H1 (cell line): ENCODE measurements at regions not wholly inside any gene's neighbourhood (a gene's known extent, or its start where the extent isn't known, plus 50 kb on each side); places are given as distances from the start of the nearest gene placed in this dataset.

Experiments
- CTCF ChIA-PET: fragments of 300-600 bp; sonication (Branson Sonifier 250); formaldehyde crosslinking; loops from one replicate; lab custom pipeline; 2021; ENCODE audit not compliant: partially characterized antibody; lab: Charles Lee
- POLR2A ChIA-PET: fragments of 300-600 bp; sonication (Branson Sonifier 250); formaldehyde crosslinking; loops from one replicate; lab custom pipeline; 2021; ENCODE audit warnings: inconsistent platforms; ENCODE audit not compliant: partially characterized antibody; lab: Charles Lee
- DNase-seq, 2 experiments: peaks; one replicate each; pipeline versions ENCODE4 v3.0.0 to v3.0.0-alpha.2; 2010 to 2022; ENCODE audit warnings: low spot score in 2 of 2, low read depth in 1 of 2, mixed read lengths in 1 of 2
- FAIRE-seq: peaks from 2 replicates; lab custom pipeline; 2011; peaks lifted over from hg19 to GRCh38; lab: Jason Lieb, UNC
- H2AFZ ChIP-seq: 2 replicates; pipeline ENCODE4 v1.8.1; 2012; ENCODE audit warnings: low read length, inconsistent platforms
- H2AK5ac ChIP-seq: 2 replicates; pipeline ENCODE4 v1.6.1; 2013; ENCODE audit warnings: low read depth, low read length
- H2BK120ac ChIP-seq: replicated peaks from 2 replicates; pipeline ENCODE3; 2013; ENCODE audit warnings: low read depth, low read length, inconsistent platforms
- H2BK12ac ChIP-seq: 2 replicates; pipeline ENCODE4 v1.6.1; 2013; ENCODE audit warnings: low read depth, low read length
- H2BK15ac ChIP-seq: 2 replicates; pipeline ENCODE4 v1.6.1; 2013; ENCODE audit warnings: low read length
- H2BK20ac ChIP-seq: 2 replicates; pipeline ENCODE4 v1.6.1; 2013; ENCODE audit warnings: low read length
- H2BK5ac ChIP-seq: 2 replicates; pipeline ENCODE4 v1.6.1; 2013; ENCODE audit warnings: low read depth, low read length
- H3K14ac ChIP-seq: 2 replicates; pipeline ENCODE4 v1.6.1; 2013; ENCODE audit warnings: inconsistent platforms; ENCODE audit not compliant: insufficient read length
- H3K18ac ChIP-seq: 2 replicates; pipeline ENCODE4 v1.6.1; 2013; ENCODE audit warnings: low read length; ENCODE audit errors: extremely low read depth
- H3K23ac ChIP-seq: 2 replicates; pipeline ENCODE4 v1.6.1; 2013; ENCODE audit warnings: inconsistent platforms; ENCODE audit not compliant: insufficient read length
- H3K23me2 ChIP-seq: 2 replicates; pipeline ENCODE4 v1.6.1; 2013; ENCODE audit warnings: low read depth, low read length
- H3K27ac ChIP-seq: 2 replicates; pipeline ENCODE4 v1.6.1; 2011; ENCODE audit warnings: low read depth, low read length, inconsistent platforms
- H3K27me3 ChIP-seq, 4 experiments: replicated peaks in 1 of 4; 1 replicate in 1 of 4; 2 replicates in 3 of 4; pipeline versions ENCODE4 v1.6.1 to v1.8.1; 2011 to 2013; ENCODE audit warnings: low read length in 3 of 4, mild to moderate bottlenecking in 3 of 4, inconsistent platforms in 2 of 4, mixed read lengths in 2 of 4, moderate library complexity in 1 of 4; ENCODE audit not compliant: control insufficient read depth in 3 of 4, insufficient read depth in 3 of 4; ENCODE audit errors: extremely low read depth in 1 of 4
- H3K36me3 ChIP-seq, 4 experiments: 2 replicates each; pipeline versions ENCODE4 v1.6.1 to v1.8.1; 2011 to 2013; ENCODE audit warnings: mild to moderate bottlenecking in 4 of 4, low read length in 3 of 4, moderate library complexity in 2 of 4, control low read depth in 1 of 4, inconsistent platforms in 1 of 4; ENCODE audit not compliant: insufficient read depth in 4 of 4, control insufficient read depth in 2 of 4
- H3K4ac ChIP-seq: replicated peaks from 2 replicates; pipeline ENCODE3; 2013; ENCODE audit warnings: low read length, low read depth, mixed read lengths, inconsistent platforms; ENCODE audit not compliant: insufficient read length
- H3K4me1 ChIP-seq, 4 experiments: replicated peaks in 1 of 4; 1 replicate in 1 of 4; 2 replicates in 3 of 4; pipeline versions ENCODE4 v1.6.1 to v1.8.1; 2011 to 2013; ENCODE audit warnings: low read length in 3 of 4, inconsistent platforms in 2 of 4, mixed read lengths in 1 of 4; ENCODE audit not compliant: insufficient read depth in 4 of 4, control insufficient read depth in 3 of 4
- H3K4me2 ChIP-seq, 2 experiments: 2 replicates each; pipeline versions ENCODE4 v1.6.1 to v1.8.1; 2011 to 2013; ENCODE audit warnings: low read depth in 2 of 2, low read length in 2 of 2, control low read depth in 1 of 2, inconsistent platforms in 1 of 2, mild to moderate bottlenecking in 1 of 2; ENCODE audit not compliant: insufficient read depth in 1 of 2
- H3K4me3 ChIP-seq, 4 experiments: fragments of 200-600, 300-600 bp in 1 of 4; sonication (generic), shearing (Covaris generic), sonication (Bioruptor Twin) in 1 of 4; 2 replicates each; pipeline versions ENCODE4 v1.5.1 to v1.8.1; 2011 to 2016; ENCODE audit warnings: low read length in 4 of 4, low read depth in 3 of 4, control low read depth in 2 of 4, inconsistent platforms in 2 of 4, mild to moderate bottlenecking in 2 of 4, mixed read lengths in 1 of 4, moderate library complexity in 1 of 4; ENCODE audit not compliant: insufficient read depth in 2 of 4; ENCODE audit errors: extremely low read depth in 1 of 4
- H3K56ac ChIP-seq: replicated peaks from 2 replicates; pipeline ENCODE3; 2013; ENCODE audit warnings: low read depth, mild to moderate bottlenecking, mixed read lengths, low read length, inconsistent platforms; ENCODE audit not compliant: insufficient read length
- H3K79me1 ChIP-seq: 2 replicates; pipeline ENCODE4 v1.6.1; 2013; ENCODE audit warnings: low read depth, low read length, control low read depth
- H3K79me2 ChIP-seq, 2 experiments: 2 replicates each; pipeline versions ENCODE4 v1.6.1 to v1.8.1; 2012 to 2013; ENCODE audit warnings: low read length in 2 of 2, mild to moderate bottlenecking in 2 of 2, inconsistent platforms in 1 of 2; ENCODE audit not compliant: insufficient read depth in 2 of 2, control insufficient read depth in 1 of 2
- H3K9ac ChIP-seq, 4 experiments: replicated peaks in 1 of 4; 1 replicate in 1 of 4; 2 replicates in 3 of 4; pipeline versions ENCODE4 v1.6.1 to v1.8.1; 2011 to 2013; ENCODE audit warnings: low read depth in 3 of 4, low read length in 3 of 4, control low read depth in 2 of 4, mild to moderate bottlenecking in 2 of 4, moderate library complexity in 2 of 4, inconsistent platforms in 1 of 4; ENCODE audit errors: extremely low read depth in 1 of 4
- H3K9me3 ChIP-seq, 2 experiments: 2 replicates each; pipeline versions ENCODE4 v1.6.1 to v1.8.1; 2012 to 2013; ENCODE audit warnings: mild to moderate bottlenecking in 2 of 2, moderate library complexity in 2 of 2, control low read depth in 1 of 2, inconsistent platforms in 1 of 2, low read depth in 1 of 2, low read length in 1 of 2, mixed read lengths in 1 of 2; ENCODE audit not compliant: insufficient read depth in 2 of 2
- H4K20me1 ChIP-seq, 2 experiments: replicated peaks in 1 of 2; 2 replicates each; pipeline versions ENCODE3 to v1.8.1; 2011 to 2013; ENCODE audit warnings: inconsistent platforms in 2 of 2, low read length in 2 of 2, mild to moderate bottlenecking in 1 of 2; ENCODE audit not compliant: insufficient read depth in 2 of 2, control insufficient read depth in 1 of 2
- H4K5ac ChIP-seq: 2 replicates; pipeline ENCODE4 v1.6.1; 2013; ENCODE audit warnings: low read length, low read depth, mixed read lengths, inconsistent platforms; ENCODE audit not compliant: insufficient read length
- H4K8ac ChIP-seq: 2 replicates; pipeline ENCODE4 v1.8.0; 2013; ENCODE audit warnings: mild to moderate bottlenecking, moderate library complexity, low read length, inconsistent platforms; ENCODE audit not compliant: insufficient read depth; ENCODE audit errors: extremely low read depth
- H4K91ac ChIP-seq: replicated peaks from 2 replicates; pipeline ENCODE3; 2013; ENCODE audit warnings: low read length, mixed read lengths, inconsistent platforms; ENCODE audit not compliant: insufficient read length
- CEBPB ChIP-seq: IDR thresholded peaks from 2 replicates; pipeline ENCODE4 v1.6.1; 2012; ENCODE audit warnings: low read depth, low read length
- CHD2 ChIP-seq: IDR thresholded peaks from 2 replicates; pipeline ENCODE4 v1.6.1; 2012; ENCODE audit warnings: low read length, improper control_type of control experiment
- EP300 ChIP-seq, 2 experiments: IDR thresholded peaks; 1 replicate in 1 of 2; 2 replicates in 1 of 2; pipeline ENCODE4 v1.6.1; 2011 to 2012; ENCODE audit warnings: low read depth in 2 of 2, low read length in 2 of 2, mild to moderate bottlenecking in 2 of 2, borderline replicate concordance in 1 of 2, inconsistent platforms in 1 of 2, moderate library complexity in 1 of 2
- HDAC2 ChIP-seq, 2 experiments: fragments of 300-600 bp in 1 of 2; sonication (generic) in 1 of 2; IDR thresholded peaks; 2 replicates each; pipeline ENCODE4 v1.6.1; 2011 to 2012; ENCODE audit warnings: low read depth in 2 of 2, low read length in 2 of 2, mild to moderate bottlenecking in 2 of 2, moderate library complexity in 2 of 2, borderline replicate concordance in 1 of 2, inconsistent platforms in 1 of 2
- HDAC6 ChIP-seq: IDR thresholded peaks from one replicate; pipeline ENCODE4 v1.7.1; 2012; ENCODE audit warnings: low read depth, mild to moderate bottlenecking, inconsistent platforms, low read length, moderate library complexity
- JUN ChIP-seq: IDR thresholded peaks from 2 replicates; pipeline ENCODE4 v1.6.1; 2011; ENCODE audit warnings: low read depth, mild to moderate bottlenecking, improper control_type of control experiment, low read length
- JUND ChIP-seq: IDR thresholded peaks from 2 replicates; pipeline ENCODE4 v1.6.1; 2011; ENCODE audit warnings: mild to moderate bottlenecking, improper control_type of control experiment, low read length
- KDM1A ChIP-seq: fragments of 200-600, 300-600 bp; sonication (generic); IDR thresholded peaks from 2 replicates; pipeline ENCODE4 v1.7.1; 2016; ENCODE audit warnings: mild to moderate bottlenecking, low read length, borderline replicate concordance
- NRF1 ChIP-seq: IDR thresholded peaks from 2 replicates; pipeline ENCODE4 v1.6.1; 2011; ENCODE audit warnings: mild to moderate bottlenecking, low read depth, low read length, improper control_type of control experiment
- POLR2A ChIP-seq, 2 experiments: IDR thresholded peaks; 1 replicate in 1 of 2; 2 replicates in 1 of 2; pipeline ENCODE4 v1.6.1; 2011; ENCODE audit warnings: low read depth in 2 of 2, low read length in 2 of 2, mild to moderate bottlenecking in 2 of 2; ENCODE audit errors: control extremely low read depth in 1 of 2
- POU5F1 ChIP-seq: IDR thresholded peaks from 2 replicates; pipeline ENCODE4 v1.6.1; 2011; ENCODE audit warnings: low read depth, mild to moderate bottlenecking, low read length, moderate library complexity
- SP1 ChIP-seq: IDR thresholded peaks from 2 replicates; pipeline ENCODE4 v1.6.1; 2011; ENCODE audit warnings: low read depth, low read length
- SP2 ChIP-seq: IDR thresholded peaks from 2 replicates; pipeline ENCODE4 v1.6.1; 2012; ENCODE audit warnings: mild to moderate bottlenecking, low read length, inconsistent platforms
- WGBS, 2 experiments: shearing (Covaris generic) in 1 of 2; methylation state at CpG; one replicate each; pipeline versions ENCODE4 v1.1.6 to v1.1.7; 2013 to 2015; ENCODE audit warnings: low lambda C conversion rate in 2 of 2, mixed read lengths in 2 of 2, inconsistent platforms in 1 of 2, low coverage in 1 of 2, missing lambda C conversion rate in 1 of 2; ENCODE audit not compliant: insufficient replicate concordance in 2 of 2, insufficient coverage in 1 of 2, insufficient read length in 1 of 2; ENCODE audit errors: extremely low coverage in 1 of 2, missing lambda C conversion rate in 1 of 2; 5-methylcytosine and 5-hydroxymethylcytosine counted together

DNA sequence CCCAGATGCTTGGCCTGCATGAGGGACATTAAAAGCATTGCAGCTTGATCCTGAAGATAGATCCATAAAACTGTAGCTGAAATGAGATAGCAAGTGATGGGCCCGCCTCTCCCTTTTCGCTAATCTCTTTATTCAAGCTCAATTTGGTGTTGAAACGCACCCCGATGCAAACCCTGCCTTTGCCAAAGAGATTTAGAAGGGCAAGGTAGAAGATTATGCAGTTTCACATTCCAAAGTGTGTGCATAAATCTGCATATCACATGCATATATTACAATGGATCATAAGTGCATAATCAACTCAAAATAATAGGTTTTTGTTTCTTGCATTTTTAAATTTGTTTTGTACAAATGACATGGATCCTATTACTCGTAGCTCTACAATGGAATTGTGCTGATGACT is 80.1 kb upstream of the SHANK2 start:
- no peaks in the 10 kb centered on the region for H3K79me1 ChIP-seq
- H3K4ac ChIP-seq = no peak overlapping the region
- POLR2A ChIA-PET = interaction anchor here (0.6 kb wide), 1 partner anchor 597 kb away, joined by 3 read pairs; no protein-coding TSS in a partner anchor
- H3K23ac ChIP-seq = no peak overlapping the region
- H2AK5ac ChIP-seq = no peak overlapping the region
- H4K91ac ChIP-seq = no peak overlapping the region
- H2AFZ ChIP-seq = no peak overlapping the region
- H3K27me3 ChIP-seq = 0 out of 7 replicates have a peak, but pooled peaks cover 0 to 3% (median 0%) of the 10 kb centered on the region in 4 experiments
- H3K27ac ChIP-seq = no peak overlapping the region
- H3K4me2 ChIP-seq = no peak overlapping the region
- no peak overlapping the region for H4K5ac ChIP-seq
- H2BK15ac ChIP-seq = no peak overlapping the region
- H3K18ac ChIP-seq = no peak overlapping the region
- H4K8ac ChIP-seq = no peak overlapping the region
- H3K4me3 ChIP-seq = no peak overlapping the region
- no peak for DNase-seq
- CTCF ChIA-PET = interaction anchor here (0.6 to 3.3 kb wide), 2 partner anchors 9 to 10 kb away, joined by 3 to 10 read pairs; no protein-coding TSS in a partner anchor
- H2BK120ac ChIP-seq = no peak overlapping the region
- H2BK12ac ChIP-seq = no peak overlapping the region
- no peaks in the 10 kb centered on the region for H3K4me1 ChIP-seq
- H3K14ac ChIP-seq = no peak overlapping the region
- H3K79me2 ChIP-seq = no peaks in the 10 kb centered on the region
- no peak overlapping the region for H3K9ac ChIP-seq
- peaks cover 33 to 39% of the 10 kb centered on the region in 2 experiments for H3K9me3 ChIP-seq
- no peak overlapping the region for H2BK5ac ChIP-seq
- no peak for FAIRE-seq
- no peaks in the 10 kb centered on the region for H3K23me2 ChIP-seq
- H3K36me3 ChIP-seq = no peaks in the 10 kb centered on the region
- WGBS, 2 experiments = 89% methylated on average over 5 of the region's 5 CpGs; no CpG with 5 or more reads in 1 of the 2 experiments
- no peak overlapping the region for H2BK20ac ChIP-seq
- H4K20me1 ChIP-seq = no peaks in the 10 kb centered on the region
- no peak overlapping the region for H3K56ac ChIP-seq
- TF ChIP-seq POLR2A (IDR thresholded peaks at IDR 0.05; ENCODE audit: control extremely low read depth in 1 of 2, low read depth in 2 of 2, low read length in 2 of 2) (no peak), SP1 (no peak), JUND (no peak), POU5F1 (no peak), HDAC6 (no peak), EP300 (IDR thresholded peaks at IDR 0.05; ENCODE audit: borderline replicate concordance in 1 of 2, low read depth in 2 of 2, low read length in 2 of 2) (no peak), CEBPB (no peak), NRF1 (no peak), HDAC2 (IDR thresholded peaks at IDR 0.05; ENCODE audit: borderline replicate concordance in 1 of 2, low read depth in 2 of 2, low read length in 2 of 2) (no peak), KDM1A (no peak), CHD2 (no peak), SP2 (no peak), JUN (no peak)
